Kidney glomerular epithelial cell (primary cell): ENCODE measurements at regions not wholly inside any gene's neighbourhood (a gene's known extent, or its start where the extent isn't known, plus 50 kb on each side); places are given as distances from the start of the nearest gene placed in this dataset.
A peak's percentile ranks its signal among the peaks of the same experiment; 100 is the strongest.

Experiments used
- DNase-seq: peaks from one replicate; lab custom pipeline; 2025; lab: John Stamatoyannopoulos, UW

- no peak for DNase-seq
Measured at GRCh38 chr1:55714230-55714629, 499.1 kb upstream of the USP24 start.

DNA sequence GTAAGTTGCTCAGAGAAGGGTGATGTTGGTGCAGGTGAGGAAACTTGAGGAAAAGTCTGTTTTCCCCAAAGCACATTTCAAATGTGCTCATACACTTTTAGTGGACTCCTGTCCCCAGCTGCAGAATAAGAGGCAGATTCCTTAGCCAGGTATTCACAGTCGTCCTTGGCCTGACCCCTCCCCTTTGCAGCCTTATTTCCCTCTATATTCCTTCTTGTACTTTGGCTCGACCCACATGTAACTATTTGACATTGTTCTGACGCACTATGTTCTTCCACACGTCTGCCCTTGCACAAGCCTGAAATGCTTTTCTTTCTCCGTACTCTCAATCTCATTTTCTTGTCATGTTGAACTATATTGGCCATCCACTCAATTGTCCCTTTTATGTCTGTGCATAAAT lies 498.4 kb upstream of the USP24 start:
- DNase-seq = no peak

DNA sequence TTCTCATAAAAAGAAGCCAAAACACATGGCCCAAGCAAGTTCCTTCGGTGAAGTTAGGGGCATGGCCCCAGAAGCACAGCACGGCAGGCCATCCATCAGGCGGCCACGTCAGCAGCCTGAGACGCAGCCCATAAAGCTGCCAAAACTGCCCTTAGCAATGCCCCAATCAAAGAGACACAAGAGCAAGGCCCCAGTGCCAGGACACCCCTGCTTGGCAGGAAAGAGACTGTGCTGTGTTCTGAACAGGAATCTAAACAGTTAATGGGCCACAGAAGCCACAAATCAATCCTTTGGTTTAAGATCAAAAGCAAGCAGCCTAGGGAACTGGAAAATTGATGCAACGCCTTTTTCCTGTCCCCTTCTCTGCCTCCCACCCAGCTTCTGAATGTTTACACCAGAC lies 497.0 kb upstream of the USP24 start:
- no peak for DNase-seq

DNA sequence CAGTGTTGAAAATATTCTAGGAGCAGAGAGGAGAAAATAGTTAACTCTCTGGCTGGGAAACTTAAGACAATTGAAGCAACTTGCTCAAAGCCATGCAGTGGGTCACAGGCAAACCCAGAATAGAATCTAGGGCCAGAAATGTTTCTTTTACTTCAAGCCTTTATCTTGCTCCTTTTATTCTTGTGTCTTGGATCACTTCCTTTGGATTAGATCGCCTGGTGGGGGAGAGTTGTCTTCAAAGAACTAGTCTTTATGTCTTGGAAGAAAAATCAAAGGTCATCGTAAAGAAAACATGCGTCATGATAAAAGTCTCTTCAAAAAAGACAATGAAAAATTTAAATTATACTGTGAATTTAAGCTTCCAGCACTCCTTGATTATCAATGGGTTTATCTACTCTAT lies 493.6 kb upstream of the USP24 start:
- no peak for DNase-seq

GRCh38 chr1:55707846-55708245 lies 492.7 kb upstream of the USP24 start:
- DNase-seq = no peak

DNA sequence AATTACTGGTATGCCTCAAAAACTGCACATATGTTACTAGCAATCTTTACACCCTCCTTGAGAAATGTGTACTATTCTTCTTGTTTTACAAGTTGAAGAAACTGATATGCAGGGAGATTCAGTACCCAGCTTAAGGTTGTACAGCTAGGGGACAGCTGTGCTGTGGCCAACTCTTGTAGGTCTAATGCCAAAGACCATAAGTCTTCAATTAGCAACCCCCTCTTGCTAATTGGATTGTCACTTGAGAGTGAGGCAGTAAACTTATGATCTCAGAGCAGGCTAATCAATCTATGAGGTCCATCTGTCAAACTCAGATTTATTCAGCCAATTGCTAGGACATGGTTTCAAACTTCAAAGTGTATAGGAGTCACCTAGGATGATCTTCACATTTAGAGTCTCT lies 492.0 kb upstream of the USP24 start:
- DNase-seq = no peak

- no peak for DNase-seq
Measured at GRCh38 chr1:55706397-55706796, 491.2 kb upstream of the USP24 start.

DNA sequence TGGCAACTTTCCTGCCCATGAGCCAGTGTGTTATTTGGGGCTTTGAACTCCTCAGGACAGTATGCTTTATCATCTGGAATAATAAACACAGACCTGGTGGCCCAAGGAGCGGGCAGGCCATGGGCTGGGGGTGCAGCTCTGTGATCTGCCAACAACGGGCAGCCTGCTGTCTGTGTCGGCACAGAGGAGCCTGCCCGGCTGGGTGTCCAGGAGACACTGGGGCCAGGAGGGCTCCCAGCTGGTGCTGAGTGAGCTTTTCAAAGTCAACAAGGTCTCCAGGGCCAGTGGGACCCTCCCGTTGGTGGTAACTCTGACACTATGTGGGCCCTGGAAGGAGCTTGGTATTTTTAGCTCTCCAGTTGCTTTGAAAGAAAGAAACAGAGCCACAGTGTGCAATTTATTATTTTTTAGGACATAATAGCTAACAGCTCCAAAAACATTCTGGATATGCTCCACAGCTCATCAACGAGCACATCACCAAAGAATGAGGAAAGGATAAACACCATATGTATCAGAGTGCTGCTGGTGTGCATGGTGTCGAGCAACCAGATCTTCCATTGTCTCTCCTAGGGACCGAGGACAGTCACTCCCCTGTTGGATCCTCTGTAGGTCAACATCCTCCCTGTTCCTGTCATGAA lies 488.7 kb upstream of the USP24 start:
- DNase-seq = no peak

GRCh38 chr1:55702064-55702463 lies 486.9 kb upstream of the USP24 start:
- DNase-seq = peak; percentile 63

- no peak for DNase-seq
Measured at GRCh38 chr1:55700359-55701130, 485.4 kb upstream of the USP24 start.

GRCh38 chr1:55699228-55699627 lies 484.1 kb upstream of the USP24 start:
- no peak for DNase-seq

- DNase-seq = no peak
Measured at GRCh38 chr1:55697997-55698535, 482.9 kb upstream of the USP24 start.

DNA sequence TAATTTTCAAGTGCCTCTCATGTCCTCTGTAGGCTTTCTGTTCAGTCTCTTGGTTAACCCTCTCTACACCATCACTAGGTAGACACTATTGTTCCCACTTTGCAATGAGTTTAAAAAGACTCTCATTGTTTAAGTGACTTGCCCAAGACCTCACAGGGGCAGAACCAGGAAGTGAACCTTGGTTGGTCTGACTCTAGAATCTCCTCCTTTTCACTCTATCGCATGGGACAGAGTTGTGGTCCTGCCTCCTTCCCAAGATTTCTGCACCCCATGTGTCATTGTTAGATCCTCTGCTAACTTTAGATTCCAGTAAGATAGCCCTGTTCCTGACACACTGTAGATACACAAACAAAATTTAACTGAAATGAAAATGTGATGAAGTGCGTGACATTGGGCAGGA lies 481.7 kb upstream of the USP24 start:
- no peak for DNase-seq

GRCh38 chr1:55696181-55696754 lies 481.1 kb upstream of the USP24 start:
- DNase-seq = no peak

DNA sequence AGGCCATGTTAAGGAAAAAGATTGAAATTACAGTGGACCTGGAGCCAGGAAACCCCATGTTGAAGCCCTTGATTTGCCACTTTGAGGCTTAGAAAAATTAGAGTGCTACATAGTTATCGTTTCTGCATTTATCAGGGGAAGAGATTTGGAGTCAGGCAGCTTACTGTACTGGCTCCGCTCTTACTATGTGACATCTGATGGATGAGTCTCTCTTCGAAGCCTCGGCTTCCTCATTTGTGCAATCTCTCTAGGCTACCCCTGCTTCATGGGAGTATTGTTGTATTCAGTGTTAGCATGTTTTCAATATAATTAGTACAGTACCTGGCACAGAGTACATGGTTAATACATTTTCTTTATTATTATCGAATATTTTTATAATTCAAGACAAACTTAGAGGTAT lies 480.4 kb upstream of the USP24 start:
- no peak for DNase-seq

- no peak for DNase-seq
Measured at GRCh38 chr1:55695151-55695550, 480.0 kb upstream of the USP24 start.

GRCh38 chr1:55694310-55694801 lies 479.2 kb upstream of the USP24 start:
- no peak for DNase-seq

- no peak for DNase-seq
Measured at GRCh38 chr1:55692726-55693125, 477.6 kb upstream of the USP24 start.

GRCh38 chr1:55690366-55690765 lies 475.2 kb upstream of the USP24 start:
- DNase-seq = no peak

DNA sequence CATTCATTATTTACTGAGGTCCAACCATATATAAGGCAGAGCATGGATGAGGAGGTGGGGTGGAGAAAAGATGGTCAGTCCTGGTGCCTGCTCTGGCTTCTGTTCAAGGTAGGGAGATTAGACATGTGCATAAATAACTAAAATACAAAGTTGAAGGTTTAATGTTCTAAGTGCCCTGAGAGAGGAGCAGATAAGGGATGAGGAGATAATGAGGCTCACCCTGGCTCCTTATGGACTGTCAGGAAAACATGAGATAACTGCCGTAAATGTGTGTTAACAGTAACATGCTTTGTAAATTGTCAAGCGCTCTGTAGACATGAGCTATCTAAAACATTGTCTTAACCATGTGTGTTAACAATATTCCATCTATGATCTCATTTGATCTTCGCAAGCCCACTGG lies 474.6 kb upstream of the USP24 start:
- DNase-seq = no peak

GRCh38 chr1:55685560-55685959 lies 470.4 kb upstream of the USP24 start:
- DNase-seq = no peak

DNA sequence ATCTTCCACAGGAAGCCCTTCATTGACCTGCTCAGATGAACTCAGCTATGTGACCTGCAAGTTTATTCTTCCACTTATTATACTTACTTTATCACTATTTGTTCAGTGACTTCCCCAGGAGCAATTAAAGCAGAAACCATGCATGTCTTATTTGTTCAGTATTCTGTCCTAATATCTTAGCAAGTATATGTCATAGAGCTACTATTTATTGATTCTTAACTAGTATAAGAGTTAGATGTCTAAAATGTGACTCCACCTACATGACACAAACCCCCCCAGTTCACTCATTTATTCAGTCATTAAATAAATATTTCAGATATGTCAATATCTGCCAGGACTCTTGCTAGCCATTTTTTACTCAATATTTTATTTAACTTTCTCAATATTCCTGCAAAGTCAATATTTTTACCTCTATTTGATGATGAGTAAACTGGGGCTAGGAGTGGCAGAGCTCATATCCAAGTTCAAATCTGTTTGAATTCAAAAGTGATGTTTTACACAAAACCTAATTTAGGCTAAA lies 469.0 kb upstream of the USP24 start:
- DNase-seq = no peak

- no peak for DNase-seq
Measured at GRCh38 chr1:55682198-55682597, 467.0 kb upstream of the USP24 start.
